ENCODE measurements at regions not wholly inside any gene's neighbourhood (a gene's known extent, or its start where the extent isn't known, plus 50 kb on each side); places are given as distances from the start of the nearest gene placed in this dataset.

GRCh38 chr12:16880864-16881285 lies 274.9 kb upstream of the LMO3 start:
- TF ChIP-seq POLR2A (IDR thresholded peaks at IDR 0.05; ENCODE audit: low read depth, low read length) (no peak), TAF1 (IDR thresholded peaks at IDR 0.05; ENCODE audit: borderline replicate concordance, low read depth, low read length) (no peak), POLR2AphosphoS5 (IDR thresholded peaks at IDR 0.05; ENCODE audit: low read depth, low read length) (no peak)

Measured in GM12892 (cell line).